HCT116 (cell line): ENCODE measurements at regions not wholly inside any gene's neighbourhood (a gene's known extent, or its start where the extent isn't known, plus 50 kb on each side); places are given as distances from the start of the nearest gene placed in this dataset.

Experiments
- ATAC-seq: fragments of 200-7000 bp; cut with Tn5 transposase; 2 replicates; pipeline ENCODE4 v1.9.1; 2020; ENCODE audit warnings: mild to moderate bottlenecking, moderate library complexity
- BruUV-seq: library from RNA; stranded (reverse); fragments of 400-500 nt; replicated peaks from 2 replicates; lab custom pipeline; 2021; lab: Mats Ljungman, UMichigan
- CTCF ChIA-PET: fragments of 300-600 bp; sonication (Branson Sonifier 250); formaldehyde crosslinking; loops from one replicate; lab custom pipeline; 2021; ENCODE audit warnings: antibody characterized with exemption; lab: Charles Lee
- POLR2A ChIA-PET: fragments of 300-600, 350-600 bp; sonication (Branson Sonifier 250); formaldehyde crosslinking; loops from one replicate; lab custom pipeline; 2021; ENCODE audit warnings: antibody characterized with exemption; lab: Charles Lee
- RAD21 ChIA-PET, 2 experiments: fragments of 300-600 bp; sonication (Branson Sonifier 250); formaldehyde crosslinking; loops; one replicate each; lab custom pipeline; 2023; ENCODE audit warnings: low total read pairs in 2 of 2; ENCODE audit not compliant: uncharacterized antibody in 2 of 2, unreplicated experiment in 2 of 2, low non-redundant PET in 1 of 2; lab: Charles Lee
- DNase-seq: peaks from one replicate; pipeline ENCODE4 v3.0.0-alpha.2; 2010; ENCODE audit warnings: low read depth, low spot score
- H2AFZ ChIP-seq: fragments of 200-600 bp; shearing (Covaris generic), sonication (generic); 2 replicates; pipeline ENCODE4 v1.6.1; 2017; ENCODE audit warnings: low read depth, mixed run types, mixed read lengths, antibody characterized with exemption, low read length; ENCODE audit not compliant: poor library complexity, severe bottlenecking
- H3K27ac ChIP-seq: 2 replicates; pipeline ENCODE4 v1.5.1; 2012; ENCODE audit warnings: low read depth, low read length
- H3K27me3 ChIP-seq: fragments of 200-600 bp; sonication (generic); 2 replicates; pipeline ENCODE4 v1.6.1; 2016; ENCODE audit warnings: mixed run types, low read length, mixed read lengths; ENCODE audit not compliant: insufficient read depth
- H3K36me3 ChIP-seq, 2 experiments: fragments of 200-500 bp in 1 of 2; fragments of 200-600 bp in 1 of 2; sonication (Bioruptor generic) in 1 of 2; sonication (generic) in 1 of 2; 2 replicates each; pipeline versions ENCODE4 v1.5.1 to v1.6.1; 2014 to 2016; ENCODE audit warnings: low read length in 2 of 2, inconsistent platforms in 1 of 2, mixed read lengths in 1 of 2, mixed run types in 1 of 2; ENCODE audit not compliant: insufficient read depth in 2 of 2, control insufficient read depth in 1 of 2
- H3K4me1 ChIP-seq, 2 experiments: fragments of 200-600 bp in 1 of 2; sonication (generic) in 1 of 2; 2 replicates each; pipeline versions ENCODE4 v1.5.1 to v1.6.1; 2012 to 2017; ENCODE audit warnings: low read length in 2 of 2, inconsistent platforms in 1 of 2, mild to moderate bottlenecking in 1 of 2, mixed read lengths in 1 of 2, mixed run types in 1 of 2, moderate library complexity in 1 of 2; ENCODE audit not compliant: insufficient read depth in 2 of 2, control insufficient read depth in 1 of 2
- H3K4me2 ChIP-seq: fragments of 200-600 bp; sonication (generic); 2 replicates; pipeline ENCODE4 v1.6.1; 2017; ENCODE audit warnings: mixed run types, low read length, mixed read lengths
- H3K4me3 ChIP-seq, 2 experiments: fragments of 200-600 bp in 1 of 2; sonication (generic) in 1 of 2; replicated peaks in 1 of 2; 2 replicates each; pipeline ENCODE4 v1.5.1; 2011 to 2016; ENCODE audit warnings: low read length in 2 of 2, control low read depth in 1 of 2, low read depth in 1 of 2, mild to moderate bottlenecking in 1 of 2, mixed read lengths in 1 of 2, mixed run types in 1 of 2
- H3K79me2 ChIP-seq: fragments of 200-600 bp; sonication (generic); 2 replicates; pipeline ENCODE4 v1.6.1; 2017; ENCODE audit warnings: mild to moderate bottlenecking, mixed run types, low read length, moderate library complexity, mixed read lengths; ENCODE audit not compliant: insufficient read depth
- H3K9ac ChIP-seq: fragments of 200-600 bp; sonication (generic); 2 replicates; pipeline ENCODE4 v1.6.1; 2016; ENCODE audit warnings: low read length, mixed read lengths
- H3K9me2 ChIP-seq: fragments of 200-600 bp; sonication (generic), shearing (Covaris generic); 2 replicates; pipeline ENCODE4 v1.6.1; 2017; ENCODE audit warnings: mixed run types, mild to moderate bottlenecking, moderate library complexity; ENCODE audit not compliant: insufficient read depth
- H3K9me3 ChIP-seq, 2 experiments: fragments of 200-500 bp in 1 of 2; fragments of 200-600 bp in 1 of 2; sonication (Bioruptor generic) in 1 of 2; sonication (generic) in 1 of 2; 2 replicates each; pipeline ENCODE4 v1.6.1; 2014 to 2017; ENCODE audit warnings: low read length in 2 of 2, mixed read lengths in 2 of 2, inconsistent platforms in 1 of 2, low read depth in 1 of 2, mild to moderate bottlenecking in 1 of 2, mixed run types in 1 of 2, moderate library complexity in 1 of 2; ENCODE audit not compliant: control insufficient read depth in 1 of 2, insufficient read depth in 1 of 2
- H4K20me1 ChIP-seq: fragments of 200-600 bp; sonication (generic), shearing (Covaris generic); 2 replicates; pipeline ENCODE4 v1.6.1; 2017; ENCODE audit warnings: mixed run types, mild to moderate bottlenecking, moderate library complexity; ENCODE audit not compliant: insufficient read depth
- CBX3 ChIP-seq: IDR thresholded peaks from 2 replicates; pipeline ENCODE4 v1.6.1; 2012; ENCODE audit warnings: low read depth
- EZH2 ChIP-seq: fragments of 200-600 bp; sonication (generic); IDR thresholded peaks from 2 replicates; pipeline ENCODE4 v1.6.1; 2017; ENCODE audit warnings: antibody characterized with exemption, mixed run types
- FOSL1 ChIP-seq: IDR thresholded peaks from 2 replicates; pipeline ENCODE4 v1.6.1; 2012; ENCODE audit warnings: low read depth
- JUND ChIP-seq: IDR thresholded peaks from 2 replicates; pipeline ENCODE4 v1.6.1; 2012
- POLR2AphosphoS5 ChIP-seq: IDR thresholded peaks from 2 replicates; pipeline ENCODE4 v1.6.1; 2011; ENCODE audit warnings: mild to moderate bottlenecking, low read depth, low read length, moderate library complexity
- RAD21 ChIP-seq: IDR thresholded peaks from 2 replicates; pipeline ENCODE4 v1.6.1; 2012; ENCODE audit warnings: low read depth, mild to moderate bottlenecking
- SIN3A ChIP-seq: IDR thresholded peaks from 2 replicates; pipeline ENCODE4 v1.6.1; 2012; ENCODE audit warnings: low read depth
- SP1 ChIP-seq: IDR thresholded peaks from 2 replicates; pipeline ENCODE4 v1.6.1; 2012; ENCODE audit warnings: low read depth
- ZFX ChIP-seq: fragments of 450-650 bp; IDR thresholded peaks from 2 replicates; pipeline ENCODE4 v1.6.1; 2017
- intact Hi-C: fragments of 100-400 bp; cut with micrococcal nuclease; formaldehyde crosslinking; loops from 2 replicates; pipeline ENCODE4 v1.10.0; 2022
- TF ChIP-seq, protein P1 (sequence below): IDR thresholded peaks from 2 replicates; pipeline ENCODE4 v1.6.1; 2011; ENCODE audit warnings: mild to moderate bottlenecking, low read length, moderate library complexity; ENCODE audit not compliant: insufficient replicate concordance; ENCODE audit errors: extremely low read depth

DNA sequence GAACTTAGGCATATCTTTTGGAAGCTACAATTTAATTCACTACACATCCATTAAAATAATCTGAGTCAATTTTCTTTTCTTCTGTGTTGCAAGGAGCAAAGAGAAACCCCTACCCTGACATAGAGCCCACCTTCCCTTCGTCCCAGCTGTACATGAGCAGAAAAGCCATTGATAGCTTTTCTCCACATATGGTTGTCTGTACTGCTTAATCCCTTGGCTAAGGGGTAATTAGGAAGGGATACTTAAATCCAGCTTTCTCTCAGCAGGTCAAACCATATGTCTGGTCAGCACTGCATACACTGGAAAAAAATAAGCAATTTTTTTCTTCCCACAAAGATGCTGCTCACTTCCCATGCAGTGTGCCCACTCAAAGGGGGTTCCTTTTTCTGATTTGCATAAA is 94.7 kb upstream of the RAD23B start:
- POLR2A ChIA-PET = no interaction called here
- no peak for DNase-seq
- Histone ChIP-seq H3K9me3 (0 out of 4 replicates have a peak, but pooled peaks cover 0 to 4% of the 10 kb centered on the region in 2 experiments), H3K27ac (no peak overlapping the region), H3K4me3 (no peak overlapping the region), H4K20me1 (no peaks in the 10 kb centered on the region), H3K4me1 (peaks cover 7 to 32% of the 10 kb centered on the region in 2 experiments; a peak in 3 of 4 replicates)
- TF ChIP-seq, protein P1, sequence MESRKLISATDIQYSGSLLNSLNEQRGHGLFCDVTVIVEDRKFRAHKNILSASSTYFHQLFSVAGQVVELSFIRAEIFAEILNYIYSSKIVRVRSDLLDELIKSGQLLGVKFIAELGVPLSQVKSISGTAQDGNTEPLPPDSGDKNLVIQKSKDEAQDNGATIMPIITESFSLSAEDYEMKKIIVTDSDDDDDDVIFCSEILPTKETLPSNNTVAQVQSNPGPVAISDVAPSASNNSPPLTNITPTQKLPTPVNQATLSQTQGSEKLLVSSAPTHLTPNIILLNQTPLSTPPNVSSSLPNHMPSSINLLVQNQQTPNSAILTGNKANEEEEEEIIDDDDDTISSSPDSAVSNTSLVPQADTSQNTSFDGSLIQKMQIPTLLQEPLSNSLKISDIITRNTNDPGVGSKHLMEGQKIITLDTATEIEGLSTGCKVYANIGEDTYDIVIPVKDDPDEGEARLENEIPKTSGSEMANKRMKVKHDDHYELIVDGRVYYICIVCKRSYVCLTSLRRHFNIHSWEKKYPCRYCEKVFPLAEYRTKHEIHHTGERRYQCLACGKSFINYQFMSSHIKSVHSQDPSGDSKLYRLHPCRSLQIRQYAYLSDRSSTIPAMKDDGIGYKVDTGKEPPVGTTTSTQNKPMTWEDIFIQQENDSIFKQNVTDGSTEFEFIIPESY = no peak
- TF ChIP-seq SP1 = no peak
- TF ChIP-seq EZH2 = no peak
- no peak for TF ChIP-seq FOSL1
- TF ChIP-seq RAD21 = no peak
- no peak for TF ChIP-seq JUND
- no peak for TF ChIP-seq CBX3
- no peak for TF ChIP-seq SIN3A
- TF ChIP-seq POLR2AphosphoS5 = no peak
- no peak for TF ChIP-seq ZFX
- TF ChIP-seq, all 23 proteins: peak for 0
- no TSS peak for BruUV-seq
- Histone ChIP-seq H3K27me3 (no peaks in the 10 kb centered on the region), H3K4me2 (no peak overlapping the region), H3K36me3 (no peaks in the 10 kb centered on the region), H3K9ac (no peak overlapping the region), H3K79me2 (no peaks in the 10 kb centered on the region), H3K9me2 (no peaks in the 10 kb centered on the region), H2AFZ (no peak overlapping the region)
- intact Hi-C loops = no loop called here
- ChIA-PET CTCF (interaction anchor here (0.7 kb wide), 1 partner anchor 30 kb away, joined by 3 read pairs; no protein-coding TSS in a partner anchor), RAD21 (no interaction called here)
- no peak for ATAC-seq
